Lower leg skin (tissue), 3 donors: ENCODE measurements at regions not wholly inside any gene's neighbourhood (a gene's known extent, or its start where the extent isn't known, plus 50 kb on each side); places are given as distances from the start of the nearest gene placed in this dataset.

Source experiments
- POLR2A ChIP-seq, 2 donors: fragments of 450-650 bp; IDR thresholded peaks; one replicate each; pipeline ENCODE4 v1.6.1; 2016 to 2017; ENCODE audit warnings: antibody characterized with exemption in 2 of 2, mild to moderate bottlenecking in 1 of 2, moderate library complexity in 1 of 2
- TF ChIP-seq, protein P1 (sequence below), 3 donors: fragments of 450-650 bp; IDR thresholded peaks; one replicate each; pipeline ENCODE4 v1.5.1; 2016; ENCODE audit warnings: antibody characterized with exemption in 3 of 3, mild to moderate bottlenecking in 3 of 3, moderate library complexity in 2 of 3

DNA sequence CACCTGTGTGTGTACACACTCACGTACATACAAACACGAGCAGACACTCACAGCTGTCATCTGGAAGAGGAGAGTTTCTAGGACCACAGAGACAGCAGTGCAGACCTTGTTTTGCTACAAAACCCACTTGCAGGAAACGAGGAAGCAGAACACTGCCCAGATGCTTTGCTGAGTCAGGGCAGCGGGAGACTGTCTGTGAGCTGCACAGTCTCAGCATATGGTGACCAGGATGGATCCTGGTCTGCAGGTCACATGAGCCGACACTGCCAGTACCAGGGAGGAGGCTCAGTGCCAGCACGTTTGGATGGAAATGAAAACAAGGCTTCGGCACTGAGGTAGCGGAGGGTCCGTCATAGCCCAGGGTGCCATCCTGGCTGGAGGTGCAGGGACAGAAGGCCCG lies 117.6 kb upstream of the DPP6 start:
- no peak for TF ChIP-seq POLR2A (IDR thresholded peaks at IDR 0.05)
- TF ChIP-seq, protein P1, sequence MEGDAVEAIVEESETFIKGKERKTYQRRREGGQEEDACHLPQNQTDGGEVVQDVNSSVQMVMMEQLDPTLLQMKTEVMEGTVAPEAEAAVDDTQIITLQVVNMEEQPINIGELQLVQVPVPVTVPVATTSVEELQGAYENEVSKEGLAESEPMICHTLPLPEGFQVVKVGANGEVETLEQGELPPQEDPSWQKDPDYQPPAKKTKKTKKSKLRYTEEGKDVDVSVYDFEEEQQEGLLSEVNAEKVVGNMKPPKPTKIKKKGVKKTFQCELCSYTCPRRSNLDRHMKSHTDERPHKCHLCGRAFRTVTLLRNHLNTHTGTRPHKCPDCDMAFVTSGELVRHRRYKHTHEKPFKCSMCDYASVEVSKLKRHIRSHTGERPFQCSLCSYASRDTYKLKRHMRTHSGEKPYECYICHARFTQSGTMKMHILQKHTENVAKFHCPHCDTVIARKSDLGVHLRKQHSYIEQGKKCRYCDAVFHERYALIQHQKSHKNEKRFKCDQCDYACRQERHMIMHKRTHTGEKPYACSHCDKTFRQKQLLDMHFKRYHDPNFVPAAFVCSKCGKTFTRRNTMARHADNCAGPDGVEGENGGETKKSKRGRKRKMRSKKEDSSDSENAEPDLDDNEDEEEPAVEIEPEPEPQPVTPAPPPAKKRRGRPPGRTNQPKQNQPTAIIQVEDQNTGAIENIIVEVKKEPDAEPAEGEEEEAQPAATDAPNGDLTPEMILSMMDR (IDR thresholded peaks at IDR 0.05) = no peak
